DOHH2 (cell line): ENCODE measurements at regions not wholly inside any gene's neighbourhood (a gene's known extent, or its start where the extent isn't known, plus 50 kb on each side); places are given as distances from the start of the nearest gene placed in this dataset.

ENCODE experiments used
- EZH2phosphoT487 ChIP-seq: fragments of 200-600 bp; sonication (generic); IDR thresholded peaks from 2 replicates; pipeline ENCODE4 v1.6.1; 2017; ENCODE audit warnings: borderline replicate concordance, mild to moderate bottlenecking, antibody characterized with exemption, low read length, moderate library complexity, mixed read lengths
- TF ChIP-seq, protein P1 (sequence below): fragments of 200-600 bp; sonication (generic); IDR thresholded peaks from one replicate; pipeline ENCODE4 v1.5.1; 2014; ENCODE audit warnings: antibody characterized with exemption, mild to moderate bottlenecking, low read depth, low read length; ENCODE audit not compliant: poor library complexity, severe bottlenecking

DNA sequence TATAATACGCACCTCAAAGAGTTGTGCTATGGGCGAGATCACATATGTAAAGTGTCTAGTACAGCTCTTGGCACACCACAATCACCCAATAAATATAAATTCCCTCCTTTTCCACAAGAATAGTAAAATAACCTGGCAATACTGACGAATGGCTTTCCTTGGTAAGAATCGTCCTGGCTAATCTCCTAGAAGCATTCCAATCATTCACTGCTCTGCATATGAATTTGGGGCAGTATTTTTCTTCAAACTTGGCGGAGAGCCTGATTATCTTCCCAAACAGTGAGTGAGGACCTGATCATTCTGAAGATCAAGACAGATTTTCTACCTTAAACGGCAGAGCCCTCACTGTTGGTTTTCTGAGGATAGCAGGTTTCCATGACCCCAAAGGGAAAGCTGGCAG is 96.0 kb downstream of the TMEM215 start:
- TF ChIP-seq, protein P1, sequence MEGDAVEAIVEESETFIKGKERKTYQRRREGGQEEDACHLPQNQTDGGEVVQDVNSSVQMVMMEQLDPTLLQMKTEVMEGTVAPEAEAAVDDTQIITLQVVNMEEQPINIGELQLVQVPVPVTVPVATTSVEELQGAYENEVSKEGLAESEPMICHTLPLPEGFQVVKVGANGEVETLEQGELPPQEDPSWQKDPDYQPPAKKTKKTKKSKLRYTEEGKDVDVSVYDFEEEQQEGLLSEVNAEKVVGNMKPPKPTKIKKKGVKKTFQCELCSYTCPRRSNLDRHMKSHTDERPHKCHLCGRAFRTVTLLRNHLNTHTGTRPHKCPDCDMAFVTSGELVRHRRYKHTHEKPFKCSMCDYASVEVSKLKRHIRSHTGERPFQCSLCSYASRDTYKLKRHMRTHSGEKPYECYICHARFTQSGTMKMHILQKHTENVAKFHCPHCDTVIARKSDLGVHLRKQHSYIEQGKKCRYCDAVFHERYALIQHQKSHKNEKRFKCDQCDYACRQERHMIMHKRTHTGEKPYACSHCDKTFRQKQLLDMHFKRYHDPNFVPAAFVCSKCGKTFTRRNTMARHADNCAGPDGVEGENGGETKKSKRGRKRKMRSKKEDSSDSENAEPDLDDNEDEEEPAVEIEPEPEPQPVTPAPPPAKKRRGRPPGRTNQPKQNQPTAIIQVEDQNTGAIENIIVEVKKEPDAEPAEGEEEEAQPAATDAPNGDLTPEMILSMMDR = no peak
- no peak for TF ChIP-seq EZH2phosphoT487
